ENCODE measurements at regions not wholly inside any gene's neighbourhood (a gene's known extent, or its start where the extent isn't known, plus 50 kb on each side); places are given as distances from the start of the nearest gene placed in this dataset.

- no peaks in the 10 kb centered on the region for H3K9me3 Mint-ChIP-seq
- no peaks in the 10 kb centered on the region for H3K27me3 Mint-ChIP-seq (ENCODE audit: insufficient read depth, low read depth, poor library complexity)
- Histone ChIP-seq H3K27ac (ENCODE audit: low read depth) (no peak overlapping the region), H3K36me3 (ENCODE audit: insufficient read depth) (no peaks in the 10 kb centered on the region), H3F3A (replicated peaks; ENCODE audit: low read depth) (no peaks in the 10 kb centered on the region), H3K4me2 (no peak overlapping the region), H4K20me1 (replicated peaks; ENCODE audit: insufficient read depth) (no peaks in the 10 kb centered on the region), H3K4me3 (no peak overlapping the region), H3K79me2 (replicated peaks; ENCODE audit: insufficient read depth) (no peaks in the 10 kb centered on the region), H2AFZ (no peak overlapping the region), H3K27me3 (ENCODE audit: insufficient read depth) (no peaks in the 10 kb centered on the region), H3K9me2 (ENCODE audit: insufficient read depth) (peaks cover 8% of the 10 kb centered on the region; the same call in 1 of the 2 replicates), H3K4me1 (ENCODE audit: insufficient read depth) (no peaks in the 10 kb centered on the region)
- no peak overlapping the region for H3K27ac Mint-ChIP-seq
- ATAC-seq (no peak), DNase-seq (ENCODE audit: low spot score) (no peak)
- TF ChIP-seq ZNF462 (CRISPR knock-in tag; IDR thresholded peaks at IDR 0.05) (no peak), EZH2 (IDR thresholded peaks at IDR 0.05; ENCODE audit: low read depth, unreplicated experiment) (no peak), ETS1 (IDR thresholded peaks at IDR 0.05) (no peak), CREB1 (CRISPR knock-in tag; IDR thresholded peaks at IDR 0.05; ENCODE audit: low read depth) (no peak), CTCF (conservative IDR thresholded peaks at IDR 0.05; ENCODE audit: low read depth in 2 of 2) (no peak), STAT1 (IDR thresholded peaks at IDR 0.05; ENCODE audit: unreplicated experiment) (no peak), NANOG (IDR thresholded peaks at IDR 0.05; ENCODE audit: borderline replicate concordance) (no peak)
- H3K4me1 Mint-ChIP-seq: no peaks in the 10 kb centered on the region
- H3K4me3 Mint-ChIP-seq: no peak overlapping the region
- no peaks in the 10 kb centered on the region for H3K36me3 Mint-ChIP-seq (ENCODE audit: low read depth)
Observed at GRCh38 chr6:78597966-78598365, 269.4 kb upstream of the IRAK1BP1 start.

All from GM23338 (cell line).